Esophagus squamous epithelium (tissue), 4 donors: ENCODE measurements at regions not wholly inside any gene's neighbourhood (a gene's known extent, or its start where the extent isn't known, plus 50 kb on each side); places are given as distances from the start of the nearest gene placed in this dataset.

ENCODE experiments used
- CTCF ChIP-seq, 6 experiments: fragments of 450-650 bp in 4 of 6; fragments of 200-600 bp in 2 of 6; sonication (generic) in 2 of 6; IDR thresholded peaks; one replicate each; pipeline ENCODE4 v1.5.1; 2016 to 2019; ENCODE audit warnings: antibody characterized with exemption in 6 of 6, mild to moderate bottlenecking in 4 of 6, moderate library complexity in 4 of 6
- POLR2A ChIP-seq, 4 donors: fragments of 450-650 bp; IDR thresholded peaks; one replicate each; pipeline ENCODE4 v1.6.1; 2017; ENCODE audit warnings: antibody characterized with exemption in 4 of 4, mild to moderate bottlenecking in 4 of 4, moderate library complexity in 3 of 4

- TF ChIP-seq CTCF (IDR thresholded peaks at IDR 0.05), result no peak
- no peak for TF ChIP-seq POLR2A (IDR thresholded peaks at IDR 0.05)
These were observed 232.5 kb upstream of the EEF2KMT start for GRCh38 chr16:5330058-5330457.
